ENCODE measurements at regions not wholly inside any gene's neighbourhood (a gene's known extent, or its start where the extent isn't known, plus 50 kb on each side); places are given as distances from the start of the nearest gene placed in this dataset.

DNA sequence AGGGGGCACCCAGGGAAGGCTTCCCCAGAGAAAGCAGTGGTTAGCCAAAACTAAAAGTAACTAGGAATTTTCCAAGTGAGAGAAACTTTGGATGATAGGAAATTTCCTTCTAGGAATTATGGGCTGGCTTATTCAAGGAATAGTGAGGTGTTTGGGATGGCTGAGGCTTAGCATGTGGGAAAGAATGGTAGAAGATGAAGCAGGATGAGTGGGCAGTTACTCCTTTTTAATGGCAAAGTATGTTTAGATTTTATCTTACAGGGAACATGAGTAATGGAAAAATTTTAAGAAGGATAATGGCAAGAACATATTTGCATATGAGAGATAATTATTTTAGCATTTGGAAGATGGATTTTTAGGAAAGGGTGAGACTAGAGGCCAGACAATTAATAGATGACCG lies 197.6 kb downstream of the SLC38A4 start:
- Histone ChIP-seq H3K18ac (ENCODE audit: extremely low read depth, low read length) (no peak overlapping the region), H3K56ac (replicated peaks; ENCODE audit: insufficient read length, low read depth, low read length) (no peak overlapping the region), H2BK15ac (ENCODE audit: low read length) (no peak overlapping the region), H3K79me1 (ENCODE audit: low read depth, low read length) (no peaks in the 10 kb centered on the region), H3K14ac (ENCODE audit: insufficient read length) (no peak overlapping the region), H3K4me2 (ENCODE audit: insufficient read depth in 1 of 2, low read depth in 2 of 2, low read length in 2 of 2) (no peak overlapping the region), H4K5ac (ENCODE audit: insufficient read length, low read depth, low read length) (no peak overlapping the region), H2AK5ac (ENCODE audit: low read depth, low read length) (no peak overlapping the region), H4K8ac (ENCODE audit: extremely low read depth, insufficient read depth, low read length) (no peak overlapping the region), H3K23ac (ENCODE audit: insufficient read length) (no peak overlapping the region), H3K9me3 (ENCODE audit: insufficient read depth in 2 of 2, low read depth in 1 of 2, low read length in 1 of 2) (no peaks in the 10 kb centered on the region), H4K20me1 (replicated peaks in 1 of 2; ENCODE audit: control insufficient read depth in 1 of 2, insufficient read depth in 2 of 2, low read length in 2 of 2) (no peaks in the 10 kb centered on the region), H3K27me3 (replicated peaks in 1 of 4; ENCODE audit: control insufficient read depth in 3 of 4, extremely low read depth in 1 of 4, insufficient read depth in 3 of 4, low read length in 3 of 4) (no peaks in the 10 kb centered on the region), H2BK12ac (ENCODE audit: low read depth, low read length) (no peak overlapping the region), H2BK5ac (ENCODE audit: low read depth, low read length) (no peak overlapping the region), H2AFZ (ENCODE audit: low read length) (no peak overlapping the region), H4K91ac (replicated peaks; ENCODE audit: insufficient read length, low read length) (no peak overlapping the region), H3K23me2 (ENCODE audit: low read depth, low read length) (no peaks in the 10 kb centered on the region), H3K27ac (ENCODE audit: low read depth, low read length) (no peak overlapping the region), H3K4ac (replicated peaks; ENCODE audit: insufficient read length, low read depth, low read length) (no peak overlapping the region), H3K9ac (replicated peaks in 1 of 4; ENCODE audit: extremely low read depth in 1 of 4, low read depth in 3 of 4, low read length in 3 of 4) (no peak overlapping the region), H3K4me3 (ENCODE audit: extremely low read depth in 1 of 4, insufficient read depth in 2 of 4, low read depth in 3 of 4, low read length in 4 of 4) (no peak overlapping the region), H2BK120ac (replicated peaks; ENCODE audit: low read depth, low read length) (no peak overlapping the region), H3K36me3 (ENCODE audit: control insufficient read depth in 2 of 4, insufficient read depth in 4 of 4, low read length in 3 of 4) (no peaks in the 10 kb centered on the region), H3K79me2 (ENCODE audit: control insufficient read depth in 1 of 2, insufficient read depth in 2 of 2, low read length in 2 of 2) (no peaks in the 10 kb centered on the region), H2BK20ac (ENCODE audit: low read length) (no peak overlapping the region), H3K4me1 (replicated peaks in 1 of 4; ENCODE audit: control insufficient read depth in 3 of 4, insufficient read depth in 4 of 4, low read length in 3 of 4) (no peaks in the 10 kb centered on the region; a peak in 1 of 7 replicates)
- ChIA-PET POLR2A (ENCODE audit: partially characterized antibody) (no interaction called here), CTCF (ENCODE audit: partially characterized antibody) (no interaction called here)
- 96% methylated on average over 1 of the region's 1 CpG; no CpG with 5 or more reads in 1 of the 2 experiments for WGBS, 2 experiments (ENCODE audit: extremely low coverage in 1 of 2, insufficient coverage in 1 of 2, insufficient read length in 1 of 2, insufficient replicate concordance in 2 of 2, low coverage in 1 of 2, low lambda C conversion rate in 2 of 2, missing lambda C conversion rate in 1 of 2)
- FAIRE-seq (no peak), DNase-seq (ENCODE audit: low read depth in 1 of 2, low spot score in 2 of 2) (no peak)
- TF ChIP-seq RBBP5 (IDR thresholded peaks at IDR 0.05; ENCODE audit: borderline replicate concordance, low read depth, low read length) (no peak), TAF7 (optimal IDR thresholded peaks at IDR 0.05; ENCODE audit: borderline replicate concordance, low read depth, low read length) (no peak), EP300 (IDR thresholded peaks at IDR 0.05; ENCODE audit: borderline replicate concordance in 1 of 2, low read depth in 2 of 2, low read length in 2 of 2) (no peak), GTF2F1 (IDR thresholded peaks at IDR 0.05; ENCODE audit: borderline replicate concordance, low read depth, low read length) (no peak), KDM4A (IDR thresholded peaks at IDR 0.05; ENCODE audit: low read depth, low read length, severe bottlenecking) (no peak), SP2 (IDR thresholded peaks at IDR 0.05; ENCODE audit: low read length) (no peak), POU5F1 (IDR thresholded peaks at IDR 0.05; ENCODE audit: low read depth, low read length) (no peak), TBP (IDR thresholded peaks at IDR 0.05; ENCODE audit: low read depth, low read length) (no peak), JUN (IDR thresholded peaks at IDR 0.05; ENCODE audit: low read depth, low read length) (no peak), NANOG (IDR thresholded peaks at IDR 0.05; ENCODE audit: insufficient read depth, low read depth, low read length, poor library complexity, severe bottlenecking) (no peak), RNF2 (IDR thresholded peaks at IDR 0.05; ENCODE audit: borderline replicate concordance, low read depth, low read length, missing control alignments, poor library complexity, severe bottlenecking) (no peak), EGR1 (IDR thresholded peaks at IDR 0.05; ENCODE audit: borderline replicate concordance, low read depth, low read length) (no peak), TCF12 (IDR thresholded peaks at IDR 0.05; ENCODE audit: low read depth, low read length) (no peak), CHD2 (IDR thresholded peaks at IDR 0.05; ENCODE audit: low read length) (no peak)
